ENCODE measurements at regions not wholly inside any gene's neighbourhood (a gene's known extent, or its start where the extent isn't known, plus 50 kb on each side); places are given as distances from the start of the nearest gene placed in this dataset.

GRCh38 chr6:25112322-25112773, 166.8 kb upstream of the CARMIL1 start:
- no peaks in the 10 kb centered on the region for H3K27me3 Mint-ChIP-seq (ENCODE audit: unreplicated experiment)
- no peak for DNase-seq (ENCODE audit: extremely low spot score, unreplicated experiment)
- H3K4me1 Mint-ChIP-seq (ENCODE audit: unreplicated experiment): peaks cover 8% of the 10 kb centered on the region

GRCh38 chr6:25113436-25113835, 165.7 kb upstream of the CARMIL1 start:
- H3K27me3 Mint-ChIP-seq (ENCODE audit: unreplicated experiment): no peaks in the 10 kb centered on the region
- H3K36me3 Mint-ChIP-seq (ENCODE audit: unreplicated experiment): peaks cover 11% of the 10 kb centered on the region
- H3K27ac Mint-ChIP-seq (ENCODE audit: unreplicated experiment): no peak overlapping the region
- H3K9me3 Mint-ChIP-seq (ENCODE audit: unreplicated experiment): no peaks in the 10 kb centered on the region
- H3K4me3 Mint-ChIP-seq (ENCODE audit: unreplicated experiment): no peak overlapping the region
- no peak for DNase-seq (ENCODE audit: extremely low spot score, unreplicated experiment)
- TF ChIP-seq, protein P1, sequence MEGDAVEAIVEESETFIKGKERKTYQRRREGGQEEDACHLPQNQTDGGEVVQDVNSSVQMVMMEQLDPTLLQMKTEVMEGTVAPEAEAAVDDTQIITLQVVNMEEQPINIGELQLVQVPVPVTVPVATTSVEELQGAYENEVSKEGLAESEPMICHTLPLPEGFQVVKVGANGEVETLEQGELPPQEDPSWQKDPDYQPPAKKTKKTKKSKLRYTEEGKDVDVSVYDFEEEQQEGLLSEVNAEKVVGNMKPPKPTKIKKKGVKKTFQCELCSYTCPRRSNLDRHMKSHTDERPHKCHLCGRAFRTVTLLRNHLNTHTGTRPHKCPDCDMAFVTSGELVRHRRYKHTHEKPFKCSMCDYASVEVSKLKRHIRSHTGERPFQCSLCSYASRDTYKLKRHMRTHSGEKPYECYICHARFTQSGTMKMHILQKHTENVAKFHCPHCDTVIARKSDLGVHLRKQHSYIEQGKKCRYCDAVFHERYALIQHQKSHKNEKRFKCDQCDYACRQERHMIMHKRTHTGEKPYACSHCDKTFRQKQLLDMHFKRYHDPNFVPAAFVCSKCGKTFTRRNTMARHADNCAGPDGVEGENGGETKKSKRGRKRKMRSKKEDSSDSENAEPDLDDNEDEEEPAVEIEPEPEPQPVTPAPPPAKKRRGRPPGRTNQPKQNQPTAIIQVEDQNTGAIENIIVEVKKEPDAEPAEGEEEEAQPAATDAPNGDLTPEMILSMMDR (IDR thresholded peaks at IDR 0.05): no peak
- peaks cover 8% of the 10 kb centered on the region for H3K4me1 Mint-ChIP-seq (ENCODE audit: unreplicated experiment)

More at GRCh38 chr6:25112322-25112773, 166.8 kb upstream of the CARMIL1 start:
- H3K4me3 Mint-ChIP-seq (ENCODE audit: unreplicated experiment): no peak overlapping the region
- TF ChIP-seq, protein P1 (IDR thresholded peaks at IDR 0.05): no peak
- H3K27ac Mint-ChIP-seq (ENCODE audit: unreplicated experiment): no peak overlapping the region
- no peaks in the 10 kb centered on the region for H3K9me3 Mint-ChIP-seq (ENCODE audit: unreplicated experiment)
- peaks cover 15% of the 10 kb centered on the region for H3K36me3 Mint-ChIP-seq (ENCODE audit: unreplicated experiment)

- H3K9me3 Mint-ChIP-seq (ENCODE audit: unreplicated experiment): no peaks in the 10 kb centered on the region
- TF ChIP-seq, protein P1 (IDR thresholded peaks at IDR 0.05): no peak
- peaks cover 6% of the 10 kb centered on the region for H3K36me3 Mint-ChIP-seq (ENCODE audit: unreplicated experiment)
- H3K27me3 Mint-ChIP-seq (ENCODE audit: unreplicated experiment): no peaks in the 10 kb centered on the region
- H3K4me3 Mint-ChIP-seq (ENCODE audit: unreplicated experiment): no peak overlapping the region
- peaks cover 19% of the 10 kb centered on the region for H3K4me1 Mint-ChIP-seq (ENCODE audit: unreplicated experiment)
- DNase-seq (ENCODE audit: extremely low spot score, unreplicated experiment): no peak
- H3K27ac Mint-ChIP-seq (ENCODE audit: unreplicated experiment): no peak overlapping the region
These were observed 161.1 kb upstream of the CARMIL1 start for GRCh38 chr6:25118038-25118437.

DNA sequence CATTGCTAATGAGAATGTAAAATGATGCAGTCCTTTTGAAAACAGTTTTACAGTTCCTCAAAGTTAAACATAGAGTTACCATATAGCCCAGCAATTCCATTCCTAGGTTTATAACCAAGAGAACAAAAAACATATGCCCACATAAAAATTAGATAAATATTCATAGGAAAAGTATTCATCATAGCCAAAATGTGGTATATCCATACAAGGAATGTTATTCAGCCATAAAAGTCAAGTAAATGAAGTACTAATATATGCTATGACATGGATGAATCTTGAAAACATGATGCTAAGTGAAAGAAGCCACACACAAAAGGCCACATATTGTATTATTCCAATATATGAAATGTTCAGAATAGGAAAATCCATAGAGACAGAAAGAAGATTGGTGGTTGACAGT, 158.0 kb upstream of the CARMIL1 start:
- Mint-ChIP-seq H3K27ac (ENCODE audit: unreplicated experiment) (peak overlapping the region; percentile 63), H3K27me3 (ENCODE audit: unreplicated experiment) (no peaks in the 10 kb centered on the region), H3K36me3 (ENCODE audit: unreplicated experiment) (peaks cover 1% of the 10 kb centered on the region), H3K4me3 (ENCODE audit: unreplicated experiment) (no peak overlapping the region), H3K4me1 (ENCODE audit: unreplicated experiment) (peaks cover 19% of the 10 kb centered on the region), H3K9me3 (ENCODE audit: unreplicated experiment) (no peaks in the 10 kb centered on the region)
- no peak for DNase-seq (ENCODE audit: extremely low spot score, unreplicated experiment)
- TF ChIP-seq, protein P1 (IDR thresholded peaks at IDR 0.05): no peak

GRCh38 chr6:25122001-25122400, 157.2 kb upstream of the CARMIL1 start:
- TF ChIP-seq, protein P1 (IDR thresholded peaks at IDR 0.05): no peak
- Mint-ChIP-seq H3K36me3 (ENCODE audit: unreplicated experiment) (peaks cover 1% of the 10 kb centered on the region), H3K9me3 (ENCODE audit: unreplicated experiment) (no peaks in the 10 kb centered on the region), H3K4me1 (ENCODE audit: unreplicated experiment) (peaks cover 19% of the 10 kb centered on the region), H3K4me3 (ENCODE audit: unreplicated experiment) (no peak overlapping the region), H3K27me3 (ENCODE audit: unreplicated experiment) (no peaks in the 10 kb centered on the region), H3K27ac (ENCODE audit: unreplicated experiment) (peak overlapping the region; percentile 39)
- no peak for DNase-seq (ENCODE audit: extremely low spot score, unreplicated experiment)

Measured in osteocyte (in vitro differentiated cells).